ENCODE measurements at regions not wholly inside any gene's neighbourhood (a gene's known extent, or its start where the extent isn't known, plus 50 kb on each side); places are given as distances from the start of the nearest gene placed in this dataset.

GRCh38 chr15:47179988-47180387 is 537.3 kb upstream of the SEMA6D start:
- Histone ChIP-seq H3K4me3 (no peak overlapping the region), H3K9me3 (no peaks in the 10 kb centered on the region), H3K4me1 (no peaks in the 10 kb centered on the region), H3K4me2 (no peak overlapping the region), H3K27ac (no peak overlapping the region)
- 3% methylated on average over 4 of the region's 4 CpGs for WGBS (ENCODE audit: missing lambda C conversion rate)
- no peak for FAIRE-seq
- TF ChIP-seq MYC (IDR thresholded peaks at IDR 0.05; ENCODE audit: borderline replicate concordance, low read length): no peak
- TF ChIP-seq POLR2AphosphoS2 (conservative IDR thresholded peaks at IDR 0.05; ENCODE audit: low read length): no peak
- no peak for TF ChIP-seq RAD21 (conservative IDR thresholded peaks at IDR 0.05 in 1 of 2, IDR thresholded peaks at IDR 0.05 in 1 of 2)
- no peak for TF ChIP-seq MAZ (IDR thresholded peaks at IDR 0.05; ENCODE audit: borderline replicate concordance, low read depth, low read length)
- no peak for TF ChIP-seq PBX3 (IDR thresholded peaks at IDR 0.05)
- no peak for TF ChIP-seq ESRRA (IDR thresholded peaks at IDR 0.05; ENCODE audit: borderline replicate concordance, low read length)
- TF ChIP-seq CEBPB (IDR thresholded peaks at IDR 0.05): no peak
- no peak for TF ChIP-seq RFX5 (IDR thresholded peaks at IDR 0.05)
- TF ChIP-seq MAFK (IDR thresholded peaks at IDR 0.05; ENCODE audit: partially characterized antibody): no peak
- no peak for TF ChIP-seq BCL3 (IDR thresholded peaks at IDR 0.05)
- TF ChIP-seq JUN (IDR thresholded peaks at IDR 0.05): no peak
- no peak for TF ChIP-seq EHF (CRISPR knock-in tag; IDR thresholded peaks at IDR 0.05)
- TF ChIP-seq BHLHE40 (IDR thresholded peaks at IDR 0.05; ENCODE audit: low read depth, low read length): no peak
- no peak for TF ChIP-seq GATA3 (IDR thresholded peaks at IDR 0.05; ENCODE audit: borderline replicate concordance)
- POLR2A ChIA-PET: no interaction called here
- DNase-seq (ENCODE audit: low read depth in 1 of 2, low spot score in 1 of 2): no peak
- no peak for ATAC-seq
- CTCF ChIA-PET: no interaction called here

GRCh38 chr15:47182818-47183217 is 534.5 kb upstream of the SEMA6D start:
- ATAC-seq (no peak), DNase-seq (ENCODE audit: low read depth in 1 of 2, low spot score in 1 of 2) (no peak), FAIRE-seq (no peak)
- Histone ChIP-seq H3K9me3 (no peaks in the 10 kb centered on the region), H3K4me1 (no peaks in the 10 kb centered on the region), H3K27ac (no peak overlapping the region), H3K4me3 (no peak overlapping the region), H3K4me2 (no peak overlapping the region)
- CTCF ChIA-PET: no interaction called here
- POLR2A ChIA-PET: no interaction called here
- 2% methylated on average over 2 of the region's 2 CpGs for WGBS (ENCODE audit: missing lambda C conversion rate)
- TF ChIP-seq ESRRA (IDR thresholded peaks at IDR 0.05; ENCODE audit: borderline replicate concordance, low read length): no peak
- TF ChIP-seq NR3C1 (IDR thresholded peaks at IDR 0.05): no peak
- TF ChIP-seq SREBF2 (IDR thresholded peaks at IDR 0.05): no peak
- TF ChIP-seq JUNB (IDR thresholded peaks at IDR 0.05): no peak
- no peak for TF ChIP-seq ZC3H11A (IDR thresholded peaks at IDR 0.05)
- no peak for TF ChIP-seq MAZ (IDR thresholded peaks at IDR 0.05; ENCODE audit: borderline replicate concordance, low read depth, low read length)
- no peak for TF ChIP-seq RNF2 (IDR thresholded peaks at IDR 0.05; ENCODE audit: borderline replicate concordance, low read depth)
- no peak for TF ChIP-seq TP53 (CRISPR knock-in tag; IDR thresholded peaks at IDR 0.05)
- TF ChIP-seq REST (IDR thresholded peaks at IDR 0.05): no peak
- TF ChIP-seq PBX3 (IDR thresholded peaks at IDR 0.05): no peak
- no peak for TF ChIP-seq ZSCAN20 (CRISPR knock-in tag; IDR thresholded peaks at IDR 0.05)
- TF ChIP-seq HOXA7 (CRISPR knock-in tag; IDR thresholded peaks at IDR 0.05): no peak
- TF ChIP-seq CHD4 (IDR thresholded peaks at IDR 0.05; ENCODE audit: borderline replicate concordance): no peak
- no peak for TF ChIP-seq HOXB13 (CRISPR knock-in tag; IDR thresholded peaks at IDR 0.05; ENCODE audit: low read depth)
- no peak for TF ChIP-seq SMC3 (IDR thresholded peaks at IDR 0.05)
- TF ChIP-seq BCL3 (IDR thresholded peaks at IDR 0.05): no peak
- TF ChIP-seq CHD2 (IDR thresholded peaks at IDR 0.05; ENCODE audit: low read length, partially characterized antibody): no peak
- TF ChIP-seq BHLHE40 (IDR thresholded peaks at IDR 0.05; ENCODE audit: low read depth, low read length): no peak
- TF ChIP-seq ELK1 (IDR thresholded peaks at IDR 0.05; ENCODE audit: low read depth, low read length): no peak
- no peak for TF ChIP-seq RCOR1 (IDR thresholded peaks at IDR 0.05; ENCODE audit: low read depth, low read length)

All from A549 (cell line).